HG02763 (cell line): ENCODE measurements at regions not wholly inside any gene's neighbourhood (a gene's known extent, or its start where the extent isn't known, plus 50 kb on each side); places are given as distances from the start of the nearest gene placed in this dataset.
"Not testable (repeated sequence)": the region's sequence is repeated elsewhere in the genome, so short reads cannot be mapped to it uniquely, and the experiment has no call there.

Experiments used
- ATAC-seq: cut with Tn5 transposase; IDR thresholded peaks from one replicate; pipeline ENCODE4 v1.9.1; 2021; ENCODE audit warnings: mild to moderate bottlenecking, moderate library complexity; ENCODE audit not compliant: unreplicated experiment

DNA sequence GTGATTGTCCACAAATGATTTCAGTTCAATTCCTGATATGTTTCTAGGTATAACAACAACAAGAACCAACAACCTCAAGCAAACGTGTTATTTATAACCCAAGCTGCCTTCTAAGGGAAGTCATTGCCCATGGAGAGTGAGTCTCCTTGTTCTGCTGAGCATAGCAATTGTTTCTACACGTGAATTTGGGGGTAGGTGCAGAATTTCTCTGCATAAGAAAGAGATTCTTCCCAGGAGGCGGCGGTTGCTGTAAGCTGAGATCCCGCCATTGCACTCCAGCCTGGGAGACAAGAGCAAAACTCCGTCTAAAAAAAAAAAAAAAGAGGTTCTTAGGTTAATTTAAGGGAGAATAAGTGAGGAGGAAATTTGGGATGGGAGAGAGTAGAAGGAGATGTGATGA lies 226.5 kb upstream of the PELI2 start:
- no peak for ATAC-seq

- ATAC-seq, result no peak
These were observed 225.3 kb upstream of the PELI2 start for GRCh38 chr14:55892906-55893305.

GRCh38 chr14:55893705-55894104 lies 224.5 kb upstream of the PELI2 start:
- no peak for ATAC-seq

DNA sequence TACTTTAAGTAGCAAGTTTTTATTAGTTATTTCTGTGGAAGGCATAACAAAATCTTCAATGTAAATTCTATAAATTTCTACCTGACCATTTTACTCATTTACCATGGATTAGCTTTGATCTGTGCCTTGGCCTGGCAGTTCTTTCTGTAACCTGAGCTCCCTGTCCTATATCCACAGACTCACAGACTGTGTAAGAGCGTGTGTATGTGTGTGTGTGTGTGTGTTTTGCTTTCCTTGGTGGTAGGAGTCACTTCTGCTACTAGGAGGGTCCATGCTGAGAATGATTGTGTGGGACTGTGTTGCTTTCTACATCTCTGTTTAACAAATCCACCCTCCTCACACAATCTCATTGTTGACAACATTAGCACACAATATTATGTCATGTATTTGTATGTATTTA lies 221.2 kb upstream of the PELI2 start:
- no peak for ATAC-seq

DNA sequence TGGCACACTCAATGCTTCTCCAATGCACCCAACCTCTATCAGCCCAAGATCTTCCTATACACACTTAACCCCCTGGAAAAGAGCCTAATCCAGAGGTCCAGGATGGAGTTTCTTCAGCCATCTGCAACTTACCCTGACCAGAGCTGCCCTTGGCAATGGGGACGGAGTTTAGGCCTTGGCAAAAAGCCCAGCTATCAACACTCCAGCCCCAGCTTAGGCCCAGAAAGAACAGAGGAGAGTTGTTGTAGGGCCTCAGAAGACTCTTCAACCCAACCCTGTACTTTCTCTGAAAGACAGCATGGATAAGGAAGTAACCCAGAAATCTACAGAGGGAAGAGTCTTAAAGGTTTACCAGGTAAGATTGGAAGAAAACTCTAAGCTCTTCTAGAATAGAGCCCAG lies 219.3 kb upstream of the PELI2 start:
- ATAC-seq, result no peak

DNA sequence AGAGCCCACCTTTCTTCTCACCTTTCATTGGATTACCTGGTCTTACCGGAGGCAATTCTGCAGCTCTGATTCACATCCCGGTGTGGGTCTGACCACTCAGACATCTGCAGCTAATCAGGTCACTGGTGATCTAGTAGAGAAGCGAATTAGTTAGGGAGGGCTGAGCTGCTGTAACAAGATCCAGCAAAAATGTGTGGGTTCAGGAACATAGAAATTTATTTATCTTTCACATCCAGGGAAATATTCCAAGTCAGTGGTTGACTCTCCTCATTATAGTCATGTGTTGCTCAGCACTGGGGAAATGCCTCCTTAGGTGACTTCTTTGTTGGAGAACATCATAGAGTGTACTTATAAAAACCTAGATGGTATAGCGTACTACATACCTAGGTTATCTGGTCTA lies 218.7 kb upstream of the PELI2 start:
- ATAC-seq, result no peak

DNA sequence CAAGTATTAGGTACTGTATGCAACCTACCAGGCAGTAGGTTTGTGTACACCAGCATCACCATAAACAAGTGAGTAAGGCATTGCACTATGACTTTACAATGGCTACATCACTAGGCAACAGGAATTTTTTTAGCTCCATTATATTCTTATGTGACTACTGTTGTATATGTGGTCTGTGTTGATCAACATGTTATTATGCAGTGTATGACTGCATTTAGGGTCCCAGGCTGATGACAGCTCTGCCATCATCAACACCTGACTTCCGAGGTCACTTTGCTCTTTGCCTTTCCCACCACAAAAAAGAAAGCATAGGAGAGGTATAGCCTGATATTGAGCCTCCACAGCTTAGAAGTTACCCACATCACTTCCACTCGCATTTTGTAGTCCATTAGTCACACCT lies 217.5 kb upstream of the PELI2 start:
- ATAC-seq, result no peak

DNA sequence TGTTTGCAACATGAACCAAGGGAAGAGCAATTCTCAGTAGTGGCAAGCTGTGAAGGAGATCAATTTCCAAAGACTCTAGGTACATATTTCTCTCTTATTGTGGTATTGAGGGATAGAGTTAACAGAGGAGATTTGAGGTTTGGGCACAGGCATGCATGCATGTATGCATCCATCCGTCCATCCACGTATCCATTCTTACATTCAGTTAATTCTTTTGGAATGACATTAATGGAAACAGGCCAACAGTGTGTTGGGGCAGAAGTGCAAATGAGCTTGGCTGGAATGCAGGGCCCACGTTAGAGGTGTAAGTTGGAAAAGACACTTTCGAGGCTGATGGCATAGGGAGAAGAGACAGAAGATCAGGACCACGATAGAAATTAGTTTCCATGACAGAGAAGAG lies 216.9 kb upstream of the PELI2 start:
- no peak for ATAC-seq

DNA sequence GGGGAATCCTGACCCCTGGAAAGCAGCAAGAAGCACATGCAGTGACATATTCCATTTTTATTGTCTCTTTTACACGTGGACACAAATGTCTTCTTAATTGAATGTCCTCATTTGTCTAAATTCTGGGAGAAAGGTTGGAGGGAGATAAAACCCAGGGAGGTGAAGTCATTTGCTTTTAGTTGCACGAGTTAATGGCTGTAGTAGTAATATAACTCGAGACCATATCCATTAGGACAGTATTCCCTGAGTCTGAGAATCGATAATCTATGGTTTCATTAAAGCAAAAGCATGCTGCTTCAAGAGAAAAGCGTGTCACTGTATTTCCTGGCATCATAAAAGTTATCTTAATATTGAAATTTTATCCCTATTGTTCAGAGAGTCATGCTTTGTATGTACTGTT lies 216.0 kb upstream of the PELI2 start:
- no peak for ATAC-seq

DNA sequence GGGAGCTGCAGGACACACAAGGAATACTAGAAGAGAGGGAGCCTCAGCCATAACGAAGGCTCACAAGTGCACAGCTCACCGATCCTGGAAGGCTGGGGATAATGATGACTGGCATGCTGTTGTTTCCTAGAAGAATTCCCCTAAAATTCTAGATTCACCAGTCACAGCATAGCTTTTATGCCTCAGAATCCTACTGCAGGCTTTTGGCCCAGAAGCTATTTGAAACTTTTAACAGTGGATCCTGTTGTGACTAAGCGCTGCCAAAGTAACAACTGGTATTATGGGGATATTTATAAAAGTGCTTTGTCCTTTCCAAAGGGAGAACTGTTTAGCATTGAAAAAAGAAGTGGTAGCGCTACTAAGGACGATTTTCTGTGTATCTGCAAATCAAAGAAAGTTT lies 214.1 kb upstream of the PELI2 start:
- ATAC-seq, result no peak

DNA sequence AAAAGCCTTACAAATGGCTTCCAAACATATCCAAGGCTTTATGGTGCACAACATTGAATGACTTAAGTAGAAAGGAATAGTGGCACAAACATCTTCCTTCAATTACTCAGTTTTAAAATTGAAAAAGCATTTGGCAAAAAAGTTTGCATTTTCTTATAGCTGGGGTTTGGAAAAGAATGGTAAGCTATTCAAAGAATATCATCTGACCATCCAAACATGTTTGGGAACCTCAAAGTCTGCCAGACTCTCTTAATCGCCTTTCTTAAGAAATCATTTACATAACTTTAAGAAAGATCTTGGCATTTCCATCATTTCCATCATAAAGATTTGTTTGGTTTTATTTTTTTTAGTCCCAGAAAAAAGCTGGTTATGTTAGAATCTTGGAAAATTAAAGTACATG lies 210.1 kb upstream of the PELI2 start:
- no peak for ATAC-seq

DNA sequence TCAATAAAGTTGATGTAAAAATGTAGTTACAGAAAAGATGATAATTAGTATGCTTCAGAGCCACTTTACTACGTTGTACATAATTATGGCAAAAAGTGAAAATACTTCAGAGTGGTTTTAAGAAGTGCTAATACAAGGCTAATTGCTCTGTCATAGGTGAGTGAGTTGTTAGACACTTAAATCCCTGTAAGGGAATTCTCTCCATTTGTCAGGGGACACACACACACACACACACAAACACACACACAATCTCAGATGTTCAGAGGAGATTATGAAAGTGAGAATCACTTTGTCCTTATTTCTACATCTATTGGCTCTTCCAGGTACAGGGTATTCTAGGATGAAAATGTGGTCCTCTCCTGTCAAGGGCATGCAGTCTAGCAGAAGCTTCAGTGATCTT lies 208.3 kb upstream of the PELI2 start:
- ATAC-seq, result no peak

DNA sequence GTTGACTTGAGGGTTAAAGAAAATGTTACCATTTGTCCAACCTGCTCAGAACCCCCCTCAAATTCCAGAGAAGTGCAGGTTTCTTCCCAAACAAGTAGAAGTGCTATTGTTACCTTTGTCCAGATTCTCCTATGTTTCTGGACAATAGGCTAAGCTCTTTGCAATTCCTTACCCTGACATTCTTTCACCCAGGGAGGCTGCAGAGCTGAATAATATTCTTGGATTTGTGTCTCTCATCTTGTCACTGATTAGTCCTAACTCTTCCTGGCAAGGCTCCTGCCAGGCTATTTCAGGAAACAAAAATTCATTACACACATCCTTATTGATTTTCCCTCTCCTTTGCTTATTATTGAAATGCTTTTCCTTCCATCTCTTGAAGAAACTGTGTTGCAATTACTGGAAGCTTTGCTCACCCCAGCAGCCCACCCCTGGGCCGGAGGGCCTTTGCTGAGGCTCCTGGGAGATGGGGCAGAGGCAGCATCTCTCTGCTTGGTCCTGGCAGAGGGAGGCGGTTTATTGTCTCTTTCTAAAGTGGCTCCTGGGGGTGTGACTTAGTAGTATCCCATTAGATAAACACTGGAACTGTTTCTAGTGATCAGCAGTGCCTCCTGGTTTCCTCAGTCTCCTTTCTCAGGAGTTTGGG lies 207.5 kb upstream of the PELI2 start:
- no peak for ATAC-seq

GRCh38 chr14:55911776-55912175 lies 206.4 kb upstream of the PELI2 start:
- no peak for ATAC-seq

DNA sequence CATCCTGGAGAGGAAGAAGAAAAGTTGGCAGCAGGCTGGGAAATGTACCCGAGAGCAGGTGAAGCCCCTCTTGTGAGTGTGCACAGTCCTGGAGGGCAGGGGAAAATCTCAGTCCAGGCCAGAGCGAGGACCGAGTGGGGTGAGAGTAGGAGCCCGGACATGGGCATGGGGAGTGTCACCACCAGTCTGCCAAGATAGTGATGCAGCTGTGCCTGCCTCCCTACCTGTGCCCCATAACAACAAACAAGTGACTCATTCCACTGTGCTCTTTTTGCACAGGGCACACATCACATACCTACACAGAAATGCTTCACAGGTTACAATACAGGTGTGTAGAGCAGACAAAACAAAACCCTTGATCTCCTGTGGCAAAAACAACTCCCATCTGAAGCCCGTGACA lies 205.9 kb upstream of the PELI2 start:
- ATAC-seq, result no peak

DNA sequence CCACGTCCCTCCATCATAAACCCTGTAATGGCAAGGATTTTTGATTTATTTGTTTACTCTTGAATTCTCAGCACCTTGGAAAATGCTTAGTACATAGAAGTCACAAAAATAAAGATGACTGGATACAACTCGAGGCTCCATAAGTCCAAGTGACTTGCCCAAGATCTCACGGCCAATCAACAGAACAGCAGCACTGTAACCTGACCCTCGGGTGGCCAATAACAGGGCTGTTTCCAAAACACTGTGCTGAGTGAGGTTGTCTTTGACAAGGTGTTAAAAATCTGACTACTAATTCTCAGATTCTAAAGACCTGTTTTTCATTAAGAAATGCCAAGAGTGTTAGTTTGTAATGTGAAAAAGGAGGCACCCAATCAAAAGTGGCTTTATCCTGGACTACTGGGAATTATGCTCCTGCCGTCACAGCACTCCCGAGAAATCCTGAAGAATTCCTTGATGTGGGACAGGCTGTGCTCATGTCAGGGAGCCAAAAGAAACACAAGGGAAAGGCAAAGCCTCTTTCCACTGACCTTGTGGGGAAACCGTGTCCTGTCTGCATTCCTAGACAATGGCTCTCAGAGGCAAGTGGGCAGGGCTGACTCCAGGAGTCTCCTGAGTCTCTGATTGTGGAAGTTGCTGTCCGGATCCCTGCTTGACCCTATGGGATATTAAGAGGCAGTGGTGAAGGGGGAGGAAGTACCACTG lies 204.7 kb upstream of the PELI2 start:
- no peak for ATAC-seq

DNA sequence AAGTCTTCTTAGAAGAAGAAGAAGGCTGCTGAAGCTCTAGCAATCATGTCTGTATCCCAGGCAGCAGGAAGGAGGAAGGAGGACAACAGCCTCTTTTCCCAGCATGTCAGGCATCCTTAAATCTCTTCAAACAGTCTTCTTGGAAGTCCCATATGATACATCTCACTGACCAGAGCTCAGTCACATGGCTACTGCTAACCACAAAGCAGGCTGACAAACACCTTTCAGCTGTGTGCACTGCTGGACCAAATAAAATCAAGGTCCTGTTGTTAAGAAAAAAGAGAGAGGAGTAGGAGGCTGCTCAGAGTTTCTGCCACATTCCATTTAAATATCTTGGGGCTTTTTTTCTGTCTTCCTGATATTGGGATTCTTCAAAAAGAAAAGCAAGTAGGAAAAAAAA lies 203.4 kb upstream of the PELI2 start:
- no peak for ATAC-seq

GRCh38 chr14:55915456-55915855 lies 202.8 kb upstream of the PELI2 start:
- ATAC-seq, result no peak

- ATAC-seq, result not testable (repeated sequence)
These were observed 198.4 kb upstream of the PELI2 start for GRCh38 chr14:55919800-55920199.

- no peak for ATAC-seq
These were observed 196.7 kb upstream of the PELI2 start for GRCh38 chr14:55921511-55921910.

- ATAC-seq, result no peak
These were observed 192.2 kb upstream of the PELI2 start for GRCh38 chr14:55926007-55926406.

- no peak for ATAC-seq
These were observed 191.2 kb upstream of the PELI2 start for GRCh38 chr14:55927028-55927427.

DNA sequence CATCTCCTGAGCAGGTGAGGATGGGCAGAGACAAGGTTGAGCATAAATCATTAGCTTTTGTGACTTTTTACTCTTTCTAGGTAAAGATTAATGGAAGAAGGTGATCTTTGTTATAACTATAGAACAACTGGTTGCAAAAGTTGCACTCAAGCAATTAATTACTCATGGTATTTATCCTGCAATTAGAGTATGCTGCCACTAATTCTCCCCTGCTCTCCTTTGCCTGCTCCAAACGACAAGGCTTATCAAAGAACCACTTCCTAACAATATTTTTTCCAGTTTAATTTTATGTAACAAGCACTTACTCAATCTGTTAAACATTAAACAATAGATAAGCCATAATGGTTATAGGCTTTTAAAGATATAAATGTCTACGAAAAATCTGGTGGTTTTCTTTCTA lies 189.9 kb upstream of the PELI2 start:
- ATAC-seq, result no peak
